Naive B cell (primary cell): ENCODE measurements at regions not wholly inside any gene's neighbourhood (a gene's known extent, or its start where the extent isn't known, plus 50 kb on each side); places are given as distances from the start of the nearest gene placed in this dataset.

Experiments
- ATAC-seq, 2 donors: fragments of 150-1000 bp; cut with Tn5 transposase; 2 replicates each; pipeline ENCODE4 v1.10.0; 2021; ENCODE audit warnings: low read depth in 2 of 2, mild to moderate bottlenecking in 2 of 2, moderate library complexity in 2 of 2
- DNase-seq: peaks from one replicate; pipeline ENCODE4 v3.0.0; 2022
- H3K27ac Mint-ChIP-seq, 6 donors: one replicate each; pipeline ENCODE4 v1.8.0; 2020 to 2022; ENCODE audit warnings: mild to moderate bottlenecking in 6 of 6, mixed read lengths in 6 of 6, moderate library complexity in 5 of 6, inconsistent platforms in 2 of 6
- H3K27me3 Mint-ChIP-seq, 3 donors: one replicate each; pipeline ENCODE4 v1.8.0; 2021 to 2022; ENCODE audit warnings: mixed read lengths in 3 of 3, mild to moderate bottlenecking in 1 of 3
- H3K36me3 Mint-ChIP-seq, 2 donors: one replicate each; pipeline ENCODE4 v1.8.0; 2020 to 2022; ENCODE audit warnings: mixed read lengths in 2 of 2, inconsistent platforms in 1 of 2, mild to moderate bottlenecking in 1 of 2
- H3K4me1 Mint-ChIP-seq, 3 donors: one replicate each; pipeline ENCODE4 v1.8.0; 2020 to 2022; ENCODE audit warnings: mixed read lengths in 3 of 3, inconsistent platforms in 1 of 3, mild to moderate bottlenecking in 1 of 3, moderate library complexity in 1 of 3
- H3K4me3 Mint-ChIP-seq, 8 donors: one replicate each; pipeline ENCODE4 v1.8.0; 2020 to 2022; ENCODE audit warnings: mild to moderate bottlenecking in 8 of 8, mixed read lengths in 8 of 8, moderate library complexity in 8 of 8, inconsistent platforms in 2 of 8
- H3K9me3 Mint-ChIP-seq, 7 donors: one replicate each; pipeline ENCODE4 v1.8.0; 2020 to 2022; ENCODE audit warnings: mixed read lengths in 7 of 7, mild to moderate bottlenecking in 5 of 7, inconsistent platforms in 2 of 7, moderate library complexity in 1 of 7

GRCh38 chr2:139825726-139826125 is 1045.5 kb upstream of the NXPH2 start:
- no peaks in the 10 kb centered on the region for H3K27me3 Mint-ChIP-seq
- H3K4me3 Mint-ChIP-seq = no peak overlapping the region
- no peaks in the 10 kb centered on the region for H3K4me1 Mint-ChIP-seq
- ATAC-seq = no peak
- H3K27ac Mint-ChIP-seq = no peak overlapping the region
- H3K9me3 Mint-ChIP-seq = peaks cover 3 to 13% (median 5%) of the 10 kb centered on the region in 7 donors
- DNase-seq = no peak
- no peaks in the 10 kb centered on the region for H3K36me3 Mint-ChIP-seq

GRCh38 chr2:139819273-139819796 is 1039.1 kb upstream of the NXPH2 start:
- H3K36me3 Mint-ChIP-seq = no peaks in the 10 kb centered on the region
- ATAC-seq = no peak
- H3K9me3 Mint-ChIP-seq = peaks cover 0 to 13% (median 7%) of the 10 kb centered on the region in 7 donors
- no peak for DNase-seq
- no peaks in the 10 kb centered on the region for H3K4me1 Mint-ChIP-seq
- no peak overlapping the region for H3K27ac Mint-ChIP-seq
- H3K27me3 Mint-ChIP-seq = no peaks in the 10 kb centered on the region
- no peak overlapping the region for H3K4me3 Mint-ChIP-seq

GRCh38 chr2:139814458-139814857 is 1034.3 kb upstream of the NXPH2 start:
- Mint-ChIP-seq H3K4me3 (no peak overlapping the region), H3K9me3 (peaks cover 0 to 6% (median 0%) of the 10 kb centered on the region in 7 donors), H3K4me1 (no peaks in the 10 kb centered on the region), H3K27me3 (no peaks in the 10 kb centered on the region), H3K36me3 (no peaks in the 10 kb centered on the region), H3K27ac (no peak overlapping the region)
- ATAC-seq = no peak
- no peak for DNase-seq

GRCh38 chr2:139813340-139813739 is 1033.2 kb upstream of the NXPH2 start:
- ATAC-seq (no peak), DNase-seq (no peak)
- H3K36me3 Mint-ChIP-seq = no peaks in the 10 kb centered on the region
- no peak overlapping the region for H3K4me3 Mint-ChIP-seq
- H3K4me1 Mint-ChIP-seq = no peaks in the 10 kb centered on the region
- no peaks in the 10 kb centered on the region for H3K27me3 Mint-ChIP-seq
- no peak overlapping the region for H3K27ac Mint-ChIP-seq
- H3K9me3 Mint-ChIP-seq = peaks cover 0 to 3% (median 0%) of the 10 kb centered on the region in 7 donors

DNA sequence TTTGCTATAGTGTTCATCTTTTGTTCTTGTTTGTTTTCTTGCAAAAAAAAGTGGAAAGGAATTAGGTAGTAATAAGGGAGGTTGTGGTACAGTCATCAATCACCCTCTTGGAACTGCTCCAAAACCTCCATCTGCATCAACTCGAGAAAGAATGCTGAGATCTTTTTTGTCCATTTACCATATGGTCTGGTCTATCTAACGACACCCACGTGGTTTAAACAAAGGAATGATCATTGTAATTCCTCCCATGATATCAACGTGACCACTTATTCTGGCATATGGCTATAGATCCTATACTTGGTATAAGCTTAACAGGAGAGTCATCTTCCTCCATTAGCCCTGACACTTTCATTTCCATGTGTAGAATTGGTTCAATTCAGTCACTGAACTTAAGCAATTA is 1025.3 kb upstream of the NXPH2 start:
- ATAC-seq = no peak
- DNase-seq = no peak
- no peaks in the 10 kb centered on the region for H3K36me3 Mint-ChIP-seq
- H3K4me1 Mint-ChIP-seq = no peaks in the 10 kb centered on the region
- H3K27me3 Mint-ChIP-seq = no peaks in the 10 kb centered on the region
- H3K4me3 Mint-ChIP-seq = no peak overlapping the region
- H3K9me3 Mint-ChIP-seq = peaks cover 0 to 15% (median 2%) of the 10 kb centered on the region in 7 donors
- no peak overlapping the region for H3K27ac Mint-ChIP-seq

GRCh38 chr2:139798391-139798790 is 1018.2 kb upstream of the NXPH2 start:
- DNase-seq = no peak
- Mint-ChIP-seq H3K4me3 (no peak overlapping the region), H3K27ac (no peak overlapping the region), H3K27me3 (no peaks in the 10 kb centered on the region), H3K9me3 (peaks cover 0 to 5% (median 0%) of the 10 kb centered on the region in 7 donors), H3K36me3 (no peaks in the 10 kb centered on the region), H3K4me1 (no peaks in the 10 kb centered on the region)
- ATAC-seq = no peak

- Mint-ChIP-seq H3K4me3 (no peak overlapping the region), H3K9me3 (no peaks in the 10 kb centered on the region), H3K27ac (no peak overlapping the region), H3K27me3 (no peaks in the 10 kb centered on the region), H3K4me1 (no peaks in the 10 kb centered on the region), H3K36me3 (no peaks in the 10 kb centered on the region)
- ATAC-seq = no peak
- no peak for DNase-seq
Measured at GRCh38 chr2:139790807-139791752, 1010.9 kb upstream of the NXPH2 start.

DNA sequence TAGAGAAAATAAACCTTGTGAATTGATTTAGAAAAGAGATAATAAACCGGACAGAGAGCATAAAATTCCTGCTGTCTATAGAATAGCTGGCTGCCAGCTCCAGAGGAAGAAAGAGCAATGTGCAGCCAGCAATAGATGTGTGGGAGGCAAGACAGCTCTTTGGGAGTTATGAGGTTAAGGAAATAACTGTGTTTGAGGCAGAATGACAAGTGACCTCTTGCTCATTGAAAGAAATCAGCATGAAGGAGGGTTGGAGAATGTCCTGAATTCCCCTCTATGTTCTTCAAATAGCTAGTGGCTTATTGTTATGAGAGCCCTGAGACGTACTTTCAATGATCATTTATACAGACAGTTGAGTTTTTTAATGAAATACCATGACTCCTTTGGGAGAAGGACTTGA is 1009.9 kb upstream of the NXPH2 start:
- Mint-ChIP-seq H3K27ac (no peak overlapping the region), H3K4me1 (no peaks in the 10 kb centered on the region), H3K36me3 (no peaks in the 10 kb centered on the region), H3K9me3 (no peaks in the 10 kb centered on the region), H3K27me3 (no peaks in the 10 kb centered on the region), H3K4me3 (no peak overlapping the region)
- DNase-seq = no peak
- ATAC-seq = no peak

GRCh38 chr2:139778732-139779131 is 998.5 kb upstream of the NXPH2 start:
- DNase-seq (no peak), ATAC-seq (no peak)
- Mint-ChIP-seq H3K27ac (no peak overlapping the region), H3K36me3 (no peaks in the 10 kb centered on the region), H3K4me3 (no peak overlapping the region), H3K27me3 (no peaks in the 10 kb centered on the region), H3K9me3 (peaks cover 0 to 8% (median 1%) of the 10 kb centered on the region in 7 donors), H3K4me1 (no peaks in the 10 kb centered on the region)

GRCh38 chr2:139773720-139774277 is 993.6 kb upstream of the NXPH2 start:
- peaks cover 0 to 8% (median 0%) of the 10 kb centered on the region in 7 donors for H3K9me3 Mint-ChIP-seq
- H3K36me3 Mint-ChIP-seq = no peaks in the 10 kb centered on the region
- no peak overlapping the region for H3K4me3 Mint-ChIP-seq
- no peak overlapping the region for H3K27ac Mint-ChIP-seq
- DNase-seq (no peak), ATAC-seq (no peak)
- H3K4me1 Mint-ChIP-seq = no peaks in the 10 kb centered on the region
- H3K27me3 Mint-ChIP-seq = no peaks in the 10 kb centered on the region

GRCh38 chr2:139769633-139770032 is 989.4 kb upstream of the NXPH2 start:
- H3K36me3 Mint-ChIP-seq = no peaks in the 10 kb centered on the region
- no peaks in the 10 kb centered on the region for H3K27me3 Mint-ChIP-seq
- ATAC-seq (no peak), DNase-seq (no peak)
- H3K4me3 Mint-ChIP-seq = no peak overlapping the region
- H3K9me3 Mint-ChIP-seq = peaks cover 0 to 4% (median 0%) of the 10 kb centered on the region in 7 donors
- H3K27ac Mint-ChIP-seq = no peak overlapping the region
- H3K4me1 Mint-ChIP-seq = no peaks in the 10 kb centered on the region

DNA sequence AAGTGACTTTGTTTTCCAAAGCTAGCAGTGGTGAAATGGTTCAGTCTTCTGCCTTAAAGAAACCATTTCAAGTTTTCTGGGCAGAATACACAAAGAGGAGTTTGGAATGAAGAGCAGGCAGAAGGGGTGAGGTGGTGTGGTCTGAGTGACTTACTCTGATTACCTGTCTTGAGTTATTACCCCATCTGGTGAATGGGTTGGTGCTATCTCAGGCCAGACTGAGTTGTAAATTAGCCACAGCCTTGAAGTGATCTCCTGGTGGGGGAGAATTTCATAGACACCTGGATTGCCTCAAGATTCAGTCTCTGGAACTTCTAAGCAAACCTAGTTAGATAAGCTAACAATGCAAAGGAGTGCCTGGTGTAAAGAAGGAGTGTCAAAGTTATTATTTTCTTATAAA is 983.5 kb upstream of the NXPH2 start:
- DNase-seq (no peak), ATAC-seq (no peak)
- Mint-ChIP-seq H3K36me3 (no peaks in the 10 kb centered on the region), H3K4me1 (no peaks in the 10 kb centered on the region), H3K9me3 (peaks cover 0 to 4% (median 3%) of the 10 kb centered on the region in 7 donors), H3K27me3 (no peaks in the 10 kb centered on the region), H3K4me3 (no peak overlapping the region), H3K27ac (no peak overlapping the region)

DNA sequence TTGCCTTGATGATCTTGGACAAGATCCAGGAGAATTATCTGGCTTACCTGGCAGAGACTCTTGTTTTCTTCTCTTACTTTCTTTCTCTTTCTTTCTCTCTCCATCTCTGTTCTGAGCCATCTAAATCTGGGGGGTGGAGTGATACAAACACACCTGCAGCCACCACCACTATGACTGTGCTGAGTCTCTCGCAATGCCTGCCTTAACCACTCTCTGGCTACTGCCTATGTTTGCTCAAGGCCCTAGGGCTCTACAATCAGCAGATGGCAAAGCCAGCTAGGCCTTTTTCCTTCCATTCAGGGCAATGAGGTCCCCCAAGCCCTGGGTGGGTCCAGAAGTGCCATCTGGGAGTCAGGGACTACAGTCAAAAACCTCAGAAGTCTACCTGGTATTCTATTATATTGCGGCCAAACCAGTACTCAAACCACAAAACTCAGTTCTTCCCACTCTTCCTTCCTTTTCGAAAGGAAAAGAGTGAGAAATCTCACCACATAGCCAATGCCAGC is 978.9 kb upstream of the NXPH2 start:
- H3K4me1 Mint-ChIP-seq = no peaks in the 10 kb centered on the region
- peaks cover 7 to 28% (median 15%) of the 10 kb centered on the region in 7 donors for H3K9me3 Mint-ChIP-seq
- no peak overlapping the region for H3K4me3 Mint-ChIP-seq
- H3K27ac Mint-ChIP-seq = no peak overlapping the region
- H3K27me3 Mint-ChIP-seq = no peaks in the 10 kb centered on the region
- DNase-seq (no peak), ATAC-seq (no peak)
- H3K36me3 Mint-ChIP-seq = no peaks in the 10 kb centered on the region

DNA sequence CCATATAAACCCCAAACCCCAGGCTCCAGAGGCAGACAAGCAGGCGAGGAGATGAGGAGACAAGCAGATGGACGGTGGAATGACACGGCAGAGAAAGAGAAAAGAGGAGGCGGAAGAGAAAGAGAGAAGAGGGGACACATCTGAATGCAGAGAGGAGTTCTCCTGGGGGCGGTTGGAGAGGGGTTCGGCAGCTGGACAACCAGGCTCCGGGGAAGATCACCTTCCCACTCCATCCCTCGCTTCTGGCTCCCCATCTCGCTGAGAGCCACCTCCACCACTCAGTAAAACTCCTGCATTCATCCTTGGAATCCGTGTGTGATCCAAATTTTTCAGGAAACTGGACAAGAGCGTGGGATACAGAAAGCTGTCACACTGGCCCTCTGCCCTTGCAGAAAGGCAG is 966.7 kb upstream of the NXPH2 start:
- no peak overlapping the region for H3K27ac Mint-ChIP-seq
- H3K4me1 Mint-ChIP-seq = no peaks in the 10 kb centered on the region
- H3K9me3 Mint-ChIP-seq = peaks cover 2 to 27% (median 7%) of the 10 kb centered on the region in 7 donors
- ATAC-seq = no peak
- no peak for DNase-seq
- H3K4me3 Mint-ChIP-seq = peak overlapping the region in 1 of 8 donors; percentile 32
- no peaks in the 10 kb centered on the region for H3K27me3 Mint-ChIP-seq
- no peaks in the 10 kb centered on the region for H3K36me3 Mint-ChIP-seq
